NCI-H2227 (cell line): ENCODE measurements at regions not wholly inside any gene's neighbourhood (a gene's known extent, or its start where the extent isn't known, plus 50 kb on each side); places are given as distances from the start of the nearest gene placed in this dataset.

Experiments used
- DNase-seq: peaks from one replicate; lab custom pipeline; 2025; ENCODE audit not compliant: unreplicated experiment; lab: John Stamatoyannopoulos, UW

- DNase-seq, result no peak
Observed at GRCh38 chr6:87815449-87815848, 113.4 kb upstream of the AKIRIN2 start.

DNA sequence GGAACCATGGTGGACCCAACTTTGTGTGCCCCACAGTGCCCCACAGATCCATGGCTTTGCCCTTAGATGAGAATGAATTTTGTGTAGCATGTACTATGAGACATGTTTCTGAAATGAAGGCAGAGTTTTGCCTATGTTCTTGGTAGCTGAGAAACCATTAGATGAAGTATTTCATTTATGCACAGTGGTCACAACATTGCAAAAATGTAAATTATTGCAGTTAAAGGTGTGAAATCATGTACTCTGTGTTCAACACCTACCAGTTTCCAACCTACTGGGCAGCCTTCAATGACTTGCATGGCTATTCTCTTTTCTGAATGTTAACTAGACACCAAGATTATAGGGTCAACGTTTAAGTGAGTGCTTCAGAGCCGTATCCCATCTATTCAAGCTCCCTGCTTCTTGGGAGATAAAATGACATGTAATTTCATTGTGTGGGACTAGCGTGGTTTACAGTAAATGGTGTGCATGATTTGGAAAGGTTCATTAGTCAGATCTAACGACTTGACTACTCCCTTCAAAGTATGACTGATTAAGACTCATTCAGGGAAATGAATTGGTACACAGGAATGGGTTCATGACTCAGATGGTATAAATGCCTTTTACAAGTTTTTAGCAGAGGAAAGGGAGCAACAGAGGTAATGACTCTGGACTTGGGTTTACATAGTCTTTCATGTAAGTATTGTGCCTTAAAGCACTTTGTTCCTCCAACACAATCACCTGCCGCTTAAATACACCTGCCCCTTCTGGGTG is 106.1 kb upstream of the AKIRIN2 start:
- peak; percentile 53 for DNase-seq

- peak; percentile 17 for DNase-seq
Observed at GRCh38 chr6:87807475-87807874, 105.4 kb upstream of the AKIRIN2 start.

- peak; percentile 28 for DNase-seq
Observed at GRCh38 chr6:87806635-87807034, 104.6 kb upstream of the AKIRIN2 start.

DNA sequence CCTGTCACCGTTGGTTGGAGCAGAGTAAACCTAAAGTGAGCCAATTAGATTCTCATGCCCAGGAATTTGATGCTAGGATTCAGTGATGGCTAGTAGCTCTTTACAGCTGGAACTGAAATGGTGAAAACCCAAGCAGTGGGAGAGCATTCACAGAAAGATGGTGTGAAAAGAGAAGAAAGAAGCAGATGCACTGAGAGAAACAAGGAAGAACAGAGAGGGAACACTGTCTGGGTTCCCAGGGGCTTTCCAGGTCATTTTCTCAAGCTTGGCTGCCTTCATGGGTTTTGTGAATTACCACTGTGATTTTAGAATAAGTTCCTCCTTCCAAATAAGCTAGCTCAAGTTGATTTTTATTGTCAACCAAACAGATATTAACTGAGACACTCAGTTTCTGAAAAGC is 104.1 kb upstream of the AKIRIN2 start:
- no peak for DNase-seq

DNA sequence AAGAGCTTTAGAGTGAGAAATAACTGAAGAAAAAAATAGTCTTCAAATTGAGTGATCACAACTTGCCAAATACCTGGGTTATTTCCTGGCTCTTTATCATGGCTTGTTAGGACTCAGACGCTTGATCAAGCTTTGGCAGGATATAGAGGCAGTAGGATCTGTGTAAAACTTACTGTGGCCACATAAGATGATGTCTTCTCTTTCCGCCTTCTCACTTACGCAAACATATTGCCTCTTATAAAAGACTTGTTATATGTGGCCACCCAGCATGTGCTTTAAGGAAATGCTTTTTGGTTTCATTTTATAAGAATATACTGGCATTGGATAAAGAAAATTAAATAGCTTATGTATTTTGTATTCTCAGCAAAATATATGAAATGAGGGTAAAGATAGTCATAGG is 101.8 kb upstream of the AKIRIN2 start:
- DNase-seq, result no peak

- no peak for DNase-seq
Observed at GRCh38 chr6:87799651-87800050, 97.6 kb upstream of the AKIRIN2 start.

DNA sequence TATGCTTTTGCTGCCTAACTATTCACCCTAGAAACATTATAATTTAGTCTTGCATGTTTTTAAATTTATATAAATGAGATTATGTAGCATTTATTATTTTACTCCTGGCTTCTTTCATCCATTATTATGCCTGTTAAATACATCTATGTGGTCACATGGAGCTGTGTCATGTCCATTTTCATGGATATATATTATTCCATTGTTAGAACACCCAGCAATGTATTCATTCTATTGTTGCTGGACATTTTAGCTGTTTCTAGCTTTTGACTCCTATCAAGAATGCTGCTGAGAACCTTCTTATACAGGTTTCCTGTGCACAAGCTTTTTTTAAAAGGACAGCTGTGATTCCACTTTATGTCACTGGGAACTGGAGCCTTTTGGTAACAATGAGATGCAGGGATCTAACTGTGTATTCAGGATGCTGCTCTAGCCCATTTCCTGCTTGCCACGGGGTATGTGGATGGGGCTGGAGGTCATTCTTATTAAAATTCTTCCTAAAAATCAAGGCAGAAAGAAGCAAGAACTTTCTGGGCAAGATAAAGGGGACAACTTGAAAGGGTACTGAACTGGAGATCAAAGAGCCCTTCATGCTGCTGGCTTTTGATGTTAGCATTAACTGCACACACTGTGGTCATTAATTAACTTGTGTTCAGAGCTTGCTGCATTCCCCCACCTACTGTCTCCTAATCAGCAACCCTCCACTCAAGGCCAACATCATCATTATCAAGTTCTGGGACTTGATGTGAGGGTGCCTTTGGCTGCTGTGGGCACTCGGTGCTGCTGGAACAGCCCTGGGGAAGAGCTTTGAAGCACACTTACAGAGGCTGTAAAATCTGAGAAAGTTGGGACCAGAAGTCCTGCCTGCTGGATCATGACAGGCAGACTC is 96.6 kb upstream of the AKIRIN2 start:
- no peak for DNase-seq

- no peak for DNase-seq
Observed at GRCh38 chr6:87794922-87795885, 93.2 kb upstream of the AKIRIN2 start.

GRCh38 chr6:87793315-87793714 is 91.3 kb upstream of the AKIRIN2 start:
- DNase-seq, result no peak

DNA sequence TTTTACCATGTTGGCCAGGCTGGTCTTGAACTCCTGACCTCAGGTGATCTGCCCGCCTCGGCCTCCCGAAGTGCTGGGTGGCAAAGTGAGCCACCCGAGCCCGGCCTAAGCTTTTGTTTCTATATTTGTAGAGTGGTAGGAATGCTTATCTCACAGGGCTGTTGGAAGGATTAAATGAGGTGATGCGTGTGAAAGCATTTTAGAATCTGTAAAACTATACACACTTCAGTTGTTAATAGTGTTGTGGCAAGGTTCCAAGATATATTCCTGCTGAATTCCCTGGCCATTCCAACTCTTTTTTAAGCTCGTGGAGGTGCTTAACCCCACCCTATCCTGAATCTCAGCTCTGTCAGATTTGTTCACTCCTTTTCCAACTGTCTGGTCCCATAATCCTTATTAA is 89.9 kb upstream of the AKIRIN2 start:
- DNase-seq, result no peak

DNA sequence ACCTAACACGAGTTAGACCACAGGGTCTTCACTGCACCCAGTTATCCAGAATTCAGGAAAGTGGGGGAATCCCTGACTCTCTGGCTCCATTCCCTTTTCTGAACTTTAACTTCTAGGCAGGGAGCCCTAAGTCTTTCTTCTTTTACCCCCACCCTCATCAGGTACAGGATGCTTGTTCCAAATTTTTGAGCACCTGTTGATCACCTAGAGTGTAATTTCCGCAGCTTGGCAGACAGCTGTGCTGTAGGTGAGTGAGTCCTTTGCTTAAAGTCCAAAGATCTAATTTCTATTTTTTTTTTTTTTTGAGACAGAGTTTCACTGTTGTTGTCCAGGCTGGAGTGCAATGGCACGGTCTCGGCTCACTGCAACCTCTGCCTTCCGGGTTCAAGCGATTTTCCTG is 89.5 kb upstream of the AKIRIN2 start:
- DNase-seq, result no peak

DNA sequence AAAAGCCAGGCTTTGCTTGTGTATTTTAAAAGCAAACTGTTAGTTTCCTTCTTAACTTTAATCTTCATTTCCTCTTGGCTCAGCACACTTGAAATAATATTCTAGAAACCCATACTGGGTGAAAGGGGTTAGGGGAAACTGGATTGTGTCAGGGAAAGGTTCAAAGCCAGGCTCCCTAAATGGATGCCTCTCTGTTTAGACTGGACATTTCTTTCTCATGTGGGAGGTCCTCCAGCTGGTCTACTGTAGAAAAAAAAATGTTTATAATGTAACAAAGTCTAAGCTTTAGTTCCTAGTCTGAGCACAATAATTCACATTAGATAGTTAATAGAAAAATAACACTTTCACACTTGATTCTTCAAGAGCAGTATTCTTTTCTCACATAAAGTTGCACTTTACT is 89.0 kb upstream of the AKIRIN2 start:
- no peak for DNase-seq

DNA sequence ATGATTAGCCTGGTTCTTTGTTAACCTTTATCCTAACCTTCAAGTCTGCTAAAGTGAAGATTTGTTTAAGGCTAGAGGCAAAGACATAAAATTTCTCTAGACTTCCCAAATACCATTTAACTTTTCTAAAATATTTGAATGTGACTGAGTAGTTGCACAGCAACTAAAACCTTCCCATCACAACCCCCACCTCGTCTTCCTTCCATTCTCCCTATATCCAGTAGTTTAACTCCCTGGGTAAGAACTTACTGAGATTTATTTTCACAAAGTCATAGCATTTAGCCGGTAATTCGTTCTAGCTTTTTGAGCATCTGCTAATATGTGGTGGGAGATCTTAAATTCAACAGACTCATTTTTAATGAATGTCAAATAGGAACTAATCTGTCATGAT is 87.9 kb upstream of the AKIRIN2 start:
- no peak for DNase-seq

- no peak for DNase-seq
Observed at GRCh38 chr6:87789198-87789899, 87.3 kb upstream of the AKIRIN2 start.

DNA sequence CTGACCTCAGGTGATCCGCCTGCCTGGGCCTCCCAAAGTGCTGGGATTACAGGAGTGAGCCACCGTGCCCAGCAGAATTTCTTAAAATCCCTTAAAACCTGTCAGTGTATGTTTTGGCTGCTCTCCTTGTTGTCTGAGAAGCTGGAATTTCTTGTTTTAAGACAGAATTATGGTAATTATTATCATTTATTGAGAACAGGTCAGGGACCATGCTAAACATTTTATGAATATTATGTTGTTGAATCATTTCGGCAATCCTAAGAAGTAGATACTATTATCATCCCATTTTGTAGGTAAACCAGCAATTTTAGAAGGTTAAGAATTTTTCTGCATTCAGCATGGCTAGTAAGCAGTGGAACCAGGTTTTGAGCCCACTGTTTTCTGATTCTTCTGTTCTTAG is 86.1 kb upstream of the AKIRIN2 start:
- DNase-seq, result no peak

DNA sequence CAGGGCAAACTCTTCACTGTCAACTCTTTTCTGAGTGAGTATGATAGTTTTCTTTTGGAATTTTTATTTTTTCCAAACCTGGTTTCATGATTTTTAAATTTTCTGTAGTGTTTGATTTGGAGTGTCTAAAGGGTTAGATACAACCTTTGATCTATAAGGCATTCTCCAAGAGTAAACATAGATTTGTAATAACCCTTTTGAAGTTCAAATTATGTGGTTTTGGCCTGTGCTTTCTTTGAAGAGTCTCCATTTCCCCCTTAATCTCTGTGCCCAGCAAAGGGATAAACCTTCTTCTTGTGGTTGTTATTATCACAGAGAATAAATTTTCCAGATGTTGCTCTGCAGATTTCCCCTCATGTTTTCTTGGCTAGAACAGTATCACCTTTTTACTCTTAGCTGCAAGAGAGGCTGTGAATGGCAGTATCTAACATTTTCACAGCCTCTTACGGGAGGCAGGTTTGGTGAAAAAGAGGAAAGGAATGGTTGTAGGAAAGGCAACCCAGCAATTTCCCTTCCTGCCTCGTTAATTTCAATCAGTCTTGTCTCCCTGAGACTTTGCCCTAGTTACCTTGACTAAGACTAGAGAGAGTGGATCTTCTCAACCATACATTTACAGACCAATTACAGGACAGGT is 83.3 kb upstream of the AKIRIN2 start:
- no peak for DNase-seq

DNA sequence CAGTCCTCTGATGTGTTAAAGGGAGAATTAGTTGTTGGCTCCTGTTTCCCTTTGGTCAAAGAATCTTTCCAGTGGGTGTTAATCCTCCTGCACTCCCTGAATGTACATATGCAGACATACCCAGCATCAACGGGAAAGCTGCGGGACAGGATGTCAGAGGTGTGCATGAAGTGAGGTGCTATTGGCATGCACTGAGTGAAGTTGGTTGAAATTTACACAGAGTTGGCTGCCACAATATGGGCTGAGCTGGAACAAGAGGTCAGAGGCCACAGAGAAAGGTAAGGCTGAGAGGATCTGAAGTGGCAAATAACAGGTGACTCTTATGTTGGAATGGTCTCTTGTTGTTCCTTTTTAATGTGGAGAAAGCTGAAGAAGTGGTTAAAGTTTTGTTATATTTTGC is 82.7 kb upstream of the AKIRIN2 start:
- DNase-seq, result no peak

DNA sequence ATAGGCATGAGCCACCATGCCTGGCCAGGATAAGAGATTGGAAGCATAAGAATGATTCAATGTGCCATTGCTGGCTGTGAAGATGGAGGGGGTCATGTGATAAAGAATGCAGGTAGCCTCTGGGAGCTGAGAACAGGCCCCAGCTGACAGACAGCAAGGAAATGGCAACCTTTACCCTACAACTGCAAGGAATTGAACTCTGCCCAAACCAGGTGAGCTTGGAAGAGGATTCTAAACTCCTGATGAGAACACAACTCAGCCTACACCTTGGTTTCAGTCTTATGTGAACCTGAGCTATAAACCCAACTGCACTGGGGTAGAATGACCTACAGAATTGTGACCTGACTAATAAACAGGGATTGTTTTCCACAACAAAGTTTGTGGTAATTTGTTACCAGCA is 82.0 kb upstream of the AKIRIN2 start:
- no peak for DNase-seq

DNA sequence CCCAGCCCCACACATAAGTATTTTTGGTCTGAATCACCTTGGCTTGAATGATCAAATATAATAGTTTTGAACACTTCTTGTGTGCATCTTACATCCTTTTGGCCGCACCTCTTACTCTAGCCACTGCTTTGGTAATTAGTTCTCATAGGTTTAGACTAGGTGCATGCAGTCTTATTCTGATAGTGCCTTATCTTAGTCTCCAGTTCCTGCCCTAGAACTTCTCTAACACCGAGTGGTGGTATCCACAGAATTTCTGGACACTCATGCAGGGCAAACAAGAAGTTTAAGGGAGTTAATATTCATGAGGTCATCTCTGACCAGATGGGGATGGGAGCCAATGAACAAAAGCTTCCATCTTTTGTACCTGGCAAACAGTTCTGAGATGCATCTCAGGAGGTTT is 77.5 kb upstream of the AKIRIN2 start:
- no peak for DNase-seq
